ENCODE measurements at regions not wholly inside any gene's neighbourhood (a gene's known extent, or its start where the extent isn't known, plus 50 kb on each side); places are given as distances from the start of the nearest gene placed in this dataset.

DNA sequence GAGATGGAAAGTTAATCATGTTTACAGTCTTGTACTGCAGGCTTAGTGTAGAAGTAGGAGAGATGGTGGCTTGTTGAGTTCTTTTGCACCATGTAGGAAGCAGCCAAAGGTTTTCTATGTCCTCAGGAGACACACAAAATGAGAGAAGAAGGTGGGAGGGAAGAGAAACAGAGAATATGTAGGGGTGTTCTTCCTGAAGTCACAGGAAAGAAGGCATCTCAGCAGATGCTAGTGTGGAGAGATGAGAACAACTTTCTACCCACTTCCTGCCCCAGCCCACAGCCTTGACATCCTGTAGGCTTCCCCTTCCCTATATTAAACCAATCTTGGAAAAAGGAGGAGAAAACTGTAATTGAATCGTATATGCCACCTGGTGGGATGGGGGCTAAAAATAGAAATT is 217.0 kb downstream of the S1PR1 start:
- TF ChIP-seq, protein P1, sequence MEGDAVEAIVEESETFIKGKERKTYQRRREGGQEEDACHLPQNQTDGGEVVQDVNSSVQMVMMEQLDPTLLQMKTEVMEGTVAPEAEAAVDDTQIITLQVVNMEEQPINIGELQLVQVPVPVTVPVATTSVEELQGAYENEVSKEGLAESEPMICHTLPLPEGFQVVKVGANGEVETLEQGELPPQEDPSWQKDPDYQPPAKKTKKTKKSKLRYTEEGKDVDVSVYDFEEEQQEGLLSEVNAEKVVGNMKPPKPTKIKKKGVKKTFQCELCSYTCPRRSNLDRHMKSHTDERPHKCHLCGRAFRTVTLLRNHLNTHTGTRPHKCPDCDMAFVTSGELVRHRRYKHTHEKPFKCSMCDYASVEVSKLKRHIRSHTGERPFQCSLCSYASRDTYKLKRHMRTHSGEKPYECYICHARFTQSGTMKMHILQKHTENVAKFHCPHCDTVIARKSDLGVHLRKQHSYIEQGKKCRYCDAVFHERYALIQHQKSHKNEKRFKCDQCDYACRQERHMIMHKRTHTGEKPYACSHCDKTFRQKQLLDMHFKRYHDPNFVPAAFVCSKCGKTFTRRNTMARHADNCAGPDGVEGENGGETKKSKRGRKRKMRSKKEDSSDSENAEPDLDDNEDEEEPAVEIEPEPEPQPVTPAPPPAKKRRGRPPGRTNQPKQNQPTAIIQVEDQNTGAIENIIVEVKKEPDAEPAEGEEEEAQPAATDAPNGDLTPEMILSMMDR (IDR thresholded peaks at IDR 0.05): no peak
- TF ChIP-seq POLR2A (IDR thresholded peaks at IDR 0.05): no peak
- TF ChIP-seq EP300 (IDR thresholded peaks at IDR 0.05): no peak

Data from suprapubic skin (tissue), 3 donors.